HepG2 (cell line): ENCODE measurements at regions not wholly inside any gene's neighbourhood (a gene's known extent, or its start where the extent isn't known, plus 50 kb on each side); places are given as distances from the start of the nearest gene placed in this dataset.

ENCODE experiments used
- HBP1 ChIP-seq: IDR thresholded peaks from 2 replicates; pipeline ENCODE4 v1.6.1; 2016; ENCODE audit warnings: low read depth, control low read depth
- KDM2A ChIP-seq: sonication (generic); formaldehyde crosslinking; IDR thresholded peaks from 2 replicates; pipeline ENCODE4 v1.4.0; 2020; ENCODE audit warnings: low read depth, missing genetic modification reagents, borderline replicate concordance
- MZF1 ChIP-seq: sonication (generic); formaldehyde crosslinking; IDR thresholded peaks from 2 replicates; pipeline ENCODE4 v1.8.1; 2023; ENCODE audit warnings: mild to moderate bottlenecking, missing genetic modification reagents, borderline replicate concordance
- NR3C1 ChIP-seq: sonication (generic); formaldehyde crosslinking; IDR thresholded peaks from 2 replicates; pipeline ENCODE4 v1.4.0; 2020; ENCODE audit warnings: missing genetic modification reagents
- PHF8 ChIP-seq: sonication (generic); formaldehyde crosslinking; IDR thresholded peaks from 2 replicates; pipeline ENCODE4 v1.5.0; 2020; ENCODE audit warnings: missing genetic modification reagents
- PRDM4 ChIP-seq: sonication (generic); formaldehyde crosslinking; IDR thresholded peaks from 2 replicates; pipeline ENCODE4 v1.9.0; 2021; ENCODE audit warnings: missing genetic modification reagents, borderline replicate concordance
- ZBTB49 ChIP-seq: sonication (generic); formaldehyde crosslinking; IDR thresholded peaks from 2 replicates; pipeline ENCODE4 v1.4.0; 2020; ENCODE audit warnings: missing genetic modification reagents, borderline replicate concordance
- ZFP36 ChIP-seq: fragments of 150-350 bp; IDR thresholded peaks from 2 replicates; pipeline ENCODE4 v1.6.1; 2018; ENCODE audit warnings: borderline replicate concordance, low read length, low read depth; ENCODE audit not compliant: partially characterized antibody
- ZFP36L1 ChIP-seq: sonication (generic); formaldehyde crosslinking; IDR thresholded peaks from 2 replicates; pipeline ENCODE4 v1.8.0; 2022; ENCODE audit warnings: mild to moderate bottlenecking, missing genetic modification reagents, moderate library complexity
- ZFP41 ChIP-seq: sonication (generic); formaldehyde crosslinking; IDR thresholded peaks from 2 replicates; pipeline ENCODE4 v1.4.0; 2020; ENCODE audit warnings: mild to moderate bottlenecking, missing genetic modification reagents, borderline replicate concordance
- ZHX1 ChIP-seq: sonication (generic); formaldehyde crosslinking; IDR thresholded peaks from 2 replicates; pipeline ENCODE4 v1.8.1; 2022; ENCODE audit warnings: low read depth, mild to moderate bottlenecking, missing genetic modification reagents
- ZKSCAN8 ChIP-seq: IDR thresholded peaks from 2 replicates; pipeline ENCODE4 v1.6.1; 2016; ENCODE audit warnings: borderline replicate concordance, missing genetic modification reagents, missing compliant biosample characterization
- ZNF275 ChIP-seq: sonication (generic); formaldehyde crosslinking; IDR thresholded peaks from 2 replicates; pipeline ENCODE4 v1.8.0; 2022; ENCODE audit warnings: missing genetic modification reagents, mild to moderate bottlenecking, inconsistent platforms, borderline replicate concordance
- ZNF460 ChIP-seq: sonication (generic); formaldehyde crosslinking; IDR thresholded peaks from 2 replicates; pipeline ENCODE4 v1.5.1; 2020; ENCODE audit warnings: missing genetic modification reagents, mild to moderate bottlenecking, borderline replicate concordance
- ZNF704 ChIP-seq: sonication (generic); formaldehyde crosslinking; IDR thresholded peaks from 2 replicates; pipeline ENCODE4 v1.8.1; 2023; ENCODE audit warnings: mild to moderate bottlenecking, inconsistent platforms, moderate library complexity, missing genetic modification reagents, borderline replicate concordance
- ZNF768 ChIP-seq: sonication (generic); formaldehyde crosslinking; IDR thresholded peaks from 2 replicates; pipeline ENCODE4 v1.4.0; 2020; ENCODE audit warnings: missing genetic modification reagents
- ZNF850 ChIP-seq: sonication (generic); formaldehyde crosslinking; conservative IDR thresholded peaks from 2 replicates; pipeline ENCODE4 v1.9.0; 2021; ENCODE audit warnings: mild to moderate bottlenecking, missing genetic modification reagents

GRCh38 chr2:133844214-133844892 is 276.1 kb upstream of the NCKAP5 start (continued):
- no peak for TF ChIP-seq PRDM4 (CRISPR knock-in tag)
- peak; percentile 74 for TF ChIP-seq ZFP36
- no peak for TF ChIP-seq ZBTB49 (CRISPR knock-in tag)
- TF ChIP-seq PHF8 (CRISPR knock-in tag): no peak
- TF ChIP-seq MZF1 (CRISPR knock-in tag): no peak
- peak; percentile 42; the same call in 1 of the 2 replicates for TF ChIP-seq KDM2A (CRISPR knock-in tag)
- TF ChIP-seq ZNF704 (CRISPR knock-in tag): no peak
- peak; percentile 99 for TF ChIP-seq ZNF768
- TF ChIP-seq NR3C1 (CRISPR knock-in tag): no peak
- TF ChIP-seq ZFP36L1: no peak
- no peak for TF ChIP-seq ZHX1 (CRISPR knock-in tag)
- TF ChIP-seq ZKSCAN8 (CRISPR knock-in tag): no peak
- TF ChIP-seq HBP1: no peak
- no peak for TF ChIP-seq ZNF850 (CRISPR knock-in tag)
- TF ChIP-seq ZNF460 (CRISPR knock-in tag): no peak
- TF ChIP-seq ZNF275: no peak
- no peak for TF ChIP-seq ZFP41 (CRISPR knock-in tag)
